ENCODE measurements at regions not wholly inside any gene's neighbourhood (a gene's known extent, or its start where the extent isn't known, plus 50 kb on each side); places are given as distances from the start of the nearest gene placed in this dataset.
"Not testable (repeated sequence)": the region's sequence is repeated elsewhere in the genome, so short reads cannot be mapped to it uniquely, and the experiment has no call there.

GRCh38 chr7:9125246-9125645 lies 691.8 kb downstream of the NXPH1 start:
- Histone ChIP-seq H3K36me3 (no peaks in the 10 kb centered on the region), H3K27me3 (no peaks in the 10 kb centered on the region), H3K4me3 (no peak overlapping the region), H3K4me1 (no peaks in the 10 kb centered on the region), H3K27ac (no peak overlapping the region), H3K9me3 (no peaks in the 10 kb centered on the region)
- DNase-seq = no peak
- TF ChIP-seq CTCF (IDR thresholded peaks at IDR 0.05) = no peak
- intact Hi-C loops (cut with DNase I; ENCODE audit: low total_unique reads) = no loop called here

DNA sequence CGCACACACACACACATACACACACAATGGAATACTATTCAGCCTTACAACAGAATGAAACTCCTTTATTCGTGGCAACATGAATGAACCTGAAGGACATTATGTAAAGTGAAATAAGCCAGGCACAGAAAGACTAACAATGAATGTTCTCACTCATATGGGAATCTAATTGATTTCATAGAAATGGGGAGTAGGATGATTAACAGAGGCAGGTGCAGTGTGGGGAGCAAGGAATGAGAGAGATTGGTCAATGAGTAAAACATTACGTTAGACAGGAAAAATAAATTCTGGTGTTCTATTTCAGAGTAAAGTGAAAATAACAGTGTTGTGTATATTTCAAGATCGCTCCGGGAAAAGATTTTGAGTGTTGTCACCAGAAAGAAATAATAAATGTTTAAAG lies 694.5 kb downstream of the NXPH1 start:
- TF ChIP-seq CTCF (IDR thresholded peaks at IDR 0.05) = no peak
- Histone ChIP-seq H3K27me3 (no peaks in the 10 kb centered on the region), H3K4me1 (no peaks in the 10 kb centered on the region), H3K4me3 (no peak overlapping the region), H3K36me3 (no peaks in the 10 kb centered on the region), H3K9me3 (no peaks in the 10 kb centered on the region), H3K27ac (no peak overlapping the region)
- no peak for DNase-seq
- intact Hi-C loops (cut with DNase I; ENCODE audit: low total_unique reads) = no loop called here

- Histone ChIP-seq H3K36me3 (no peaks in the 10 kb centered on the region), H3K4me1 (no peaks in the 10 kb centered on the region), H3K27ac (no peak overlapping the region), H3K4me3 (no peak overlapping the region), H3K9me3 (no peaks in the 10 kb centered on the region), H3K27me3 (no peaks in the 10 kb centered on the region)
- no peak for TF ChIP-seq CTCF (IDR thresholded peaks at IDR 0.05)
- intact Hi-C loops (cut with DNase I; ENCODE audit: low total_unique reads) = no loop called here
- no peak for DNase-seq
Observed at GRCh38 chr7:9148687-9149086, 715.3 kb downstream of the NXPH1 start.

DNA sequence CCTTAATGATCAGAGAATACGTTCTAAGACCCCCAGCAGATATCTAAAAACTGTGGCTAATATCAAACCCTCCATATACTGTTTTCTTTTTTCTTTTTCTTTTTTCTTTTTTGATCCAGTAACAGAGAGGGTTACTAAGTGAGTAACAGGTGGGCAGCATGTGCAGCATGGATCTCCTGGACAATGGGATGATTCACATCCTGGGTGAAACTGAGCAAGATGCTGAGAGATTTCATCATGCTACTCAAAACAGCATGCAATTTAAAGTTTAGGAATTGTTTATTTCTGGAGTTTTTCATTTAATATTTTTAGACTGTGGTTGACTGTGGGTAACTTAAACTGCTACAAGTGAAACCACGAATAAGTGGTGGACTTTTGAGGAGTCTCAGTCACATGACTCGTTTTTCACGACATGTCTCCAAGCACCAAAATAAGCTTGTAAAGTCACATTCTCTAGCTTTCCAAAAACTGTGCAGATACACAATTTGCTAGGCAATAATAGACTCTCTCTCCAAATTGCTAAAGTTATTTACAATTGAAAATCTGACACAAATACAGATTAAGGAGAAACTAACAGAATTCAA lies 716.2 kb downstream of the NXPH1 start:
- Histone ChIP-seq H3K27me3 (no peaks in the 10 kb centered on the region), H3K27ac (no peak overlapping the region), H3K4me3 (no peak overlapping the region), H3K4me1 (no peaks in the 10 kb centered on the region), H3K9me3 (no peaks in the 10 kb centered on the region), H3K36me3 (no peaks in the 10 kb centered on the region)
- no peak for DNase-seq
- intact Hi-C loops (cut with DNase I; ENCODE audit: low total_unique reads) = no loop called here
- TF ChIP-seq CTCF (IDR thresholded peaks at IDR 0.05) = no peak

GRCh38 chr7:9163691-9164090 lies 730.3 kb downstream of the NXPH1 start:
- intact Hi-C loops (cut with DNase I; ENCODE audit: low total_unique reads); H3K4me1 ChIP-seq; DNase-seq; H3K9me3 ChIP-seq; H3K27ac ChIP-seq; H3K4me3 ChIP-seq; H3K36me3 ChIP-seq; H3K27me3 ChIP-seq: not testable (repeated sequence)

DNA sequence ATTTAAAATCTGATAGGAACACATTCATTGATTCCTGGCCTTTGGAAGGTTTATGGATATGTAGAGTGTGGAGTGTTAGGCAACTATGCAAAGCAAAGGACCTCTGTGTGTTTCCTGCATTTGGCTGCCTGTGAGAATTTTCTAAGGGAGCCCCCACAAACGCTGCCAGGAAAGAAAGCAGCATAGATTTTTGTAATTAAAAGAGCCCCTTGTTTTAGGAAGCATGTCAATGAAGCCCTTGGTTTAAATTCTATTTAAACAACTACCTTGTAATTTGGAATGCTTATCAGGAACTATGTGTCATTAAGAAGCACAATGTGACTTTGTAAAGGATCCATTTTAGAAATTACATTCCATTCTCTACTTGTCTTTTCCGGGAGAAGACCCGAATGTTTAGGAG lies 742.5 kb downstream of the NXPH1 start:
- H3K36me3 ChIP-seq = no peaks in the 10 kb centered on the region
- TF ChIP-seq CTCF (IDR thresholded peaks at IDR 0.05) = no peak
- H3K27ac ChIP-seq = no peak overlapping the region
- no peaks in the 10 kb centered on the region for H3K4me1 ChIP-seq
- H3K4me3 ChIP-seq = no peak overlapping the region
- no peak for DNase-seq
- H3K27me3 ChIP-seq = no peaks in the 10 kb centered on the region
- H3K9me3 ChIP-seq = no peaks in the 10 kb centered on the region
- intact Hi-C loops (cut with DNase I; ENCODE audit: low total_unique reads) = no loop called here

All from tibial artery (tissue), 4 donors.